SK-N-SH (cell line): ENCODE measurements at regions not wholly inside any gene's neighbourhood (a gene's known extent, or its start where the extent isn't known, plus 50 kb on each side); places are given as distances from the start of the nearest gene placed in this dataset.

ENCODE experiments used
- CTCF ChIA-PET: fragments of 300-600, 350-600 bp; formaldehyde crosslinking; extraction: SDS; loops from one replicate; lab custom pipeline; 2021; lab: Yijun Ruan, JAX
- POLR2A ChIA-PET: fragments of 350-600 bp; sonication (Branson Sonifier 250); formaldehyde crosslinking; extraction: SDS; loops from one replicate; lab custom pipeline; 2020; ENCODE audit warnings: antibody characterized with exemption, inconsistent platforms; lab: Yijun Ruan, JAX
- DNase-seq: peaks from one replicate; pipeline ENCODE4 v3.0.0; 2012
- H2AFZ ChIP-seq: fragments of 200-600 bp; sonication (generic); 2 replicates; pipeline ENCODE4 v1.8.1; 2016; ENCODE audit warnings: antibody characterized with exemption, mild to moderate bottlenecking, low read depth
- H3F3A ChIP-seq: fragments of 200-600 bp; sonication (generic); replicated peaks from 2 replicates; pipeline ENCODE3; 2016; ENCODE audit warnings: antibody characterized with exemption, mild to moderate bottlenecking; ENCODE audit not compliant: insufficient read depth
- H3K27ac ChIP-seq, 2 experiments: fragments of 200-500 bp in 1 of 2; fragments of 200-600 bp in 1 of 2; sonication (Bioruptor generic) in 1 of 2; sonication (generic), shearing (Covaris generic) in 1 of 2; 2 replicates each; pipeline versions ENCODE4 v1.5.1 to v1.6.1; 2014 to 2016; ENCODE audit warnings: low read depth in 2 of 2, inconsistent platforms in 1 of 2, low read length in 1 of 2, mild to moderate bottlenecking in 1 of 2, mixed read lengths in 1 of 2
- H3K27me3 ChIP-seq: fragments of 200-600 bp; sonication (generic), shearing (Covaris generic); 2 replicates; pipeline ENCODE4 v1.6.1; 2016; ENCODE audit warnings: mixed run types; ENCODE audit not compliant: insufficient read depth
- H3K36me3 ChIP-seq, 2 experiments: fragments of 200-500 bp in 1 of 2; fragments of 200-600 bp in 1 of 2; sonication (Bioruptor generic) in 1 of 2; sonication (generic) in 1 of 2; replicated peaks in 1 of 2; 2 replicates each; pipeline versions ENCODE3 to v1.5.1; 2014 to 2016; ENCODE audit warnings: low read length in 1 of 2, mild to moderate bottlenecking in 1 of 2; ENCODE audit not compliant: insufficient read depth in 2 of 2, control insufficient read depth in 1 of 2
- H3K4me1 ChIP-seq, 2 experiments: fragments of 200-500 bp in 1 of 2; fragments of 200-600 bp in 1 of 2; sonication (Bioruptor generic) in 1 of 2; sonication (generic), shearing (Covaris generic) in 1 of 2; 2 replicates each; pipeline versions ENCODE4 v1.5.1 to v1.6.1; 2014 to 2016; ENCODE audit warnings: low read depth in 1 of 2, low read length in 1 of 2, mixed run types in 1 of 2; ENCODE audit not compliant: insufficient read depth in 2 of 2, control insufficient read depth in 1 of 2
- H3K4me2 ChIP-seq: fragments of 200-600 bp; sonication (generic), shearing (Covaris generic); 2 replicates; pipeline ENCODE4 v1.6.1; 2017; ENCODE audit warnings: mixed run types
- H3K4me3 ChIP-seq, 2 experiments: fragments of 200-500 bp in 1 of 2; fragments of 200-600 bp in 1 of 2; sonication (Bioruptor generic) in 1 of 2; sonication (generic), shearing (Covaris generic) in 1 of 2; 2 replicates each; pipeline versions ENCODE4 v1.5.1 to v1.8.1; 2014 to 2016; ENCODE audit warnings: low read depth in 2 of 2, inconsistent platforms in 1 of 2, low read length in 1 of 2, mild to moderate bottlenecking in 1 of 2, mixed read lengths in 1 of 2, moderate library complexity in 1 of 2
- H3K79me2 ChIP-seq: fragments of 200-600 bp; sonication (generic); 2 replicates; pipeline ENCODE4 v1.8.1; 2017; ENCODE audit warnings: mild to moderate bottlenecking; ENCODE audit not compliant: insufficient read depth
- H3K9ac ChIP-seq: fragments of 200-600 bp; sonication (generic); 2 replicates; pipeline ENCODE4 v1.6.1; 2017; ENCODE audit warnings: mixed run types
- H3K9me2 ChIP-seq: fragments of 200-600 bp; sonication (generic); 2 replicates; pipeline ENCODE4 v1.6.1; 2017; ENCODE audit warnings: mixed run types
- H3K9me3 ChIP-seq: fragments of 200-600 bp; sonication (generic); 2 replicates; pipeline ENCODE4 v1.6.1; 2017; ENCODE audit warnings: mixed run types, mild to moderate bottlenecking, moderate library complexity
- H4K20me1 ChIP-seq: fragments of 200-600 bp; sonication (generic); 2 replicates; pipeline ENCODE4 v1.6.1; 2017; ENCODE audit warnings: mild to moderate bottlenecking, mixed run types; ENCODE audit not compliant: insufficient read depth
- EP300 ChIP-seq, 2 experiments: IDR thresholded peaks; 2 replicates each; pipeline versions ENCODE4 v1.4.0 to v1.6.1; 2012; ENCODE audit warnings: borderline replicate concordance in 1 of 2, low read depth in 1 of 2, low read length in 1 of 2
- FOXJ3 ChIP-seq: sonication (generic); formaldehyde crosslinking; IDR thresholded peaks from 2 replicates; pipeline ENCODE4 v1.5.1; 2020; ENCODE audit warnings: mild to moderate bottlenecking, missing genetic modification reagents
- JUND ChIP-seq: IDR thresholded peaks from 2 replicates; pipeline ENCODE4 v1.4.0; 2012
- MAX ChIP-seq: IDR thresholded peaks from 2 replicates; pipeline ENCODE4 v1.4.0; 2012; ENCODE audit warnings: low read depth
- MEF2A ChIP-seq: IDR thresholded peaks from 2 replicates; pipeline ENCODE4 v1.4.0; 2012; ENCODE audit warnings: low read depth, borderline replicate concordance
- MXI1 ChIP-seq: IDR thresholded peaks from 2 replicates; pipeline ENCODE4 v1.6.1; 2012; ENCODE audit warnings: mild to moderate bottlenecking, low read depth, low read length, improper control_type of control experiment
- NFIC ChIP-seq: IDR thresholded peaks from 2 replicates; pipeline ENCODE4 v1.4.0; 2012; ENCODE audit warnings: borderline replicate concordance
- POLR2AphosphoS5 ChIP-seq: IDR thresholded peaks from 2 replicates; pipeline ENCODE4 v1.6.1; 2012; ENCODE audit warnings: low read depth, low read length
- RFX5 ChIP-seq: IDR thresholded peaks from 2 replicates; pipeline ENCODE4 v1.6.1; 2012; ENCODE audit warnings: mild to moderate bottlenecking, improper control_type of control experiment, low read length
- SMC3 ChIP-seq: IDR thresholded peaks from 2 replicates; pipeline ENCODE4 v1.6.1; 2012; ENCODE audit warnings: low read depth, low read length, improper control_type of control experiment
- TEAD4 ChIP-seq: IDR thresholded peaks from 2 replicates; pipeline ENCODE4 v1.4.0; 2012; ENCODE audit warnings: mild to moderate bottlenecking, borderline replicate concordance; ENCODE audit not compliant: insufficient read depth
- USF1 ChIP-seq: IDR thresholded peaks from 2 replicates; pipeline ENCODE4 v1.4.0; 2012; ENCODE audit warnings: low read depth, borderline replicate concordance
- USF2 ChIP-seq: fragments of 150-350 bp; IDR thresholded peaks from 2 replicates; pipeline ENCODE4 v1.6.1; 2017; ENCODE audit warnings: antibody characterized with exemption, low read length, low read depth, borderline replicate concordance
- YY1 ChIP-seq: IDR thresholded peaks from 2 replicates; pipeline ENCODE4 v1.4.0; 2012; ENCODE audit warnings: low read depth, mild to moderate bottlenecking
- WGBS: methylation state at CpG from one replicate; pipeline ENCODE4 v1.1.6; 2017; ENCODE audit warnings: low lambda C conversion rate; 5-methylcytosine and 5-hydroxymethylcytosine counted together
- TF ChIP-seq, protein P1 (sequence below): fragments of 150-350 bp; IDR thresholded peaks from 2 replicates; pipeline ENCODE4 v1.6.1; 2016; ENCODE audit warnings: mild to moderate bottlenecking, low read depth, low read length

GRCh38 chr5:166625210-166625865, 1666.1 kb upstream of the WWC1 start:
- POLR2A ChIA-PET, result no interaction called here
- no peaks in the 10 kb centered on the region for H4K20me1 ChIP-seq

GRCh38 chr5:166637295-166637694, 1654.2 kb upstream of the WWC1 start:
- H3K4me1 ChIP-seq, result no peaks in the 10 kb centered on the region
- TF ChIP-seq MEF2A, result no peak
- no peak for TF ChIP-seq RFX5
- TF ChIP-seq YY1, result no peak
- H3K36me3 ChIP-seq, result no peaks in the 10 kb centered on the region
- H2AFZ ChIP-seq, result no peak overlapping the region
- DNase-seq, result no peak
- ChIA-PET POLR2A (no interaction called here), CTCF (interaction anchor here (0.7 kb wide), 1 partner anchor 420 kb away, joined by 3 read pairs; no protein-coding TSS in a partner anchor)
- H3K27ac ChIP-seq, result no peak overlapping the region
- H3F3A ChIP-seq, result no peaks in the 10 kb centered on the region
- no peaks in the 10 kb centered on the region for H3K27me3 ChIP-seq
- no peaks in the 10 kb centered on the region for H3K9me3 ChIP-seq
- no peak overlapping the region for H3K9ac ChIP-seq
- no peaks in the 10 kb centered on the region for H3K9me2 ChIP-seq
- no peak overlapping the region for H3K4me2 ChIP-seq
- no peak overlapping the region for H3K4me3 ChIP-seq
- no peaks in the 10 kb centered on the region for H3K79me2 ChIP-seq
- 31% methylated on average over 1 of the region's 1 CpG for WGBS
- H4K20me1 ChIP-seq, result no peaks in the 10 kb centered on the region

More at GRCh38 chr5:166625210-166625865, 1666.1 kb upstream of the WWC1 start:
- H3K4me2 ChIP-seq, result no peak overlapping the region
- DNase-seq, result no peak
- no peaks in the 10 kb centered on the region for H3K36me3 ChIP-seq
- WGBS, result 23% methylated on average over 6 of the region's 6 CpGs
- H3K9ac ChIP-seq, result no peak overlapping the region
- no peaks in the 10 kb centered on the region for H3K27me3 ChIP-seq
- TF ChIP-seq EP300 (IDR thresholded peaks at IDR 0.05; ENCODE audit: borderline replicate concordance in 1 of 2, low read depth in 1 of 2, low read length in 1 of 2) (no peak), USF2 (no peak), NFIC (no peak), SMC3 (no peak), MAX (no peak), MEF2A (no peak), FOXJ3 (no peak), YY1 (no peak), POLR2AphosphoS5 (no peak), JUND (no peak), USF1 (no peak), TEAD4 (no peak), MXI1 (no peak)
- TF ChIP-seq, protein P1, sequence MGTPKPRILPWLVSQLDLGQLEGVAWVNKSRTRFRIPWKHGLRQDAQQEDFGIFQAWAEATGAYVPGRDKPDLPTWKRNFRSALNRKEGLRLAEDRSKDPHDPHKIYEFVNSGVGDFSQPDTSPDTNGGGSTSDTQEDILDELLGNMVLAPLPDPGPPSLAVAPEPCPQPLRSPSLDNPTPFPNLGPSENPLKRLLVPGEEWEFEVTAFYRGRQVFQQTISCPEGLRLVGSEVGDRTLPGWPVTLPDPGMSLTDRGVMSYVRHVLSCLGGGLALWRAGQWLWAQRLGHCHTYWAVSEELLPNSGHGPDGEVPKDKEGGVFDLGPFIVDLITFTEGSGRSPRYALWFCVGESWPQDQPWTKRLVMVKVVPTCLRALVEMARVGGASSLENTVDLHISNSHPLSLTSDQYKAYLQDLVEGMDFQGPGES, result no peak
- no peak overlapping the region for H3K27ac ChIP-seq
- CTCF ChIA-PET, result no interaction called here
- H3K4me3 ChIP-seq, result no peak overlapping the region
- H2AFZ ChIP-seq, result no peak overlapping the region
- H3K9me2 ChIP-seq, result no peaks in the 10 kb centered on the region
- H3K9me3 ChIP-seq, result peaks cover 3% of the 10 kb centered on the region; the same call in 1 of the 2 replicates
- H3K4me1 ChIP-seq, result no peaks in the 10 kb centered on the region; a peak in 1 of 4 replicates
- no peaks in the 10 kb centered on the region for H3F3A ChIP-seq
- H3K79me2 ChIP-seq, result no peaks in the 10 kb centered on the region
